Liver (tissue), 3 donors: ENCODE measurements at regions not wholly inside any gene's neighbourhood (a gene's known extent, or its start where the extent isn't known, plus 50 kb on each side); places are given as distances from the start of the nearest gene placed in this dataset.

Experiments used
- ATF3 ChIP-seq: IDR thresholded peaks from 2 replicates; pipeline ENCODE4 v1.6.1; 2016; ENCODE audit warnings: antibody characterized with exemption
- CTCF ChIP-seq: fragments of 150-350 bp; IDR thresholded peaks from 2 replicates; pipeline ENCODE4 v1.5.1; 2017; ENCODE audit warnings: improper control_type of control experiment, low read depth, low read length; ENCODE audit not compliant: missing input control
- FOXA1 ChIP-seq: IDR thresholded peaks from 2 replicates; pipeline ENCODE4 v1.6.1; 2016; ENCODE audit warnings: antibody characterized with exemption
- MAX ChIP-seq: IDR thresholded peaks from 2 replicates; pipeline ENCODE4 v1.6.1; 2016; ENCODE audit warnings: antibody characterized with exemption
- SP1 ChIP-seq: IDR thresholded peaks from 2 replicates; pipeline ENCODE4 v1.6.1; 2018; ENCODE audit warnings: antibody characterized with exemption, mild to moderate bottlenecking
- donor health status: healthy.
- donor health status: healthy.

- no peak for TF ChIP-seq FOXA1
- no peak for TF ChIP-seq SP1
- no peak for TF ChIP-seq CTCF
- TF ChIP-seq ATF3: no peak
- TF ChIP-seq MAX: no peak
Observed at GRCh38 chr14:34344318-34344717, 117.7 kb downstream of the SPTSSA start.
